NT2/D1 (cell line): ENCODE measurements at regions not wholly inside any gene's neighbourhood (a gene's known extent, or its start where the extent isn't known, plus 50 kb on each side); places are given as distances from the start of the nearest gene placed in this dataset.

ENCODE experiments used
- SUZ12 ChIP-seq: IDR thresholded peaks from 2 replicates; pipeline ENCODE4 v1.6.1; 2011; ENCODE audit not compliant: insufficient read length, insufficient read depth; ENCODE audit errors: extremely low read depth
- YY1 ChIP-seq: IDR thresholded peaks from 2 replicates; pipeline ENCODE4 v1.6.1; 2011; ENCODE audit not compliant: insufficient read length, insufficient read depth
- ZNF274 ChIP-seq: IDR thresholded peaks from 2 replicates; pipeline ENCODE4 v1.6.1; 2011; ENCODE audit warnings: mild to moderate bottlenecking, low read depth, low read length

GRCh38 chr13:55615081-55615480 lies 1525.6 kb upstream of the PRR20A start:
- TF ChIP-seq SUZ12 (no peak), YY1 (no peak), ZNF274 (no peak)
